DND-41 (cell line): ENCODE measurements at regions not wholly inside any gene's neighbourhood (a gene's known extent, or its start where the extent isn't known, plus 50 kb on each side); places are given as distances from the start of the nearest gene placed in this dataset.

ENCODE experiments used
- EZH2 ChIP-seq: IDR thresholded peaks from 3 replicates; pipeline ENCODE4 v1.6.1; 2012; ENCODE audit warnings: borderline replicate concordance, low read depth, mild to moderate bottlenecking, moderate library complexity, low read length, inconsistent platforms; ENCODE audit not compliant: severe bottlenecking
- TF ChIP-seq, protein P1 (sequence below): IDR thresholded peaks from 2 replicates; pipeline ENCODE4 v1.5.1; 2012; ENCODE audit warnings: borderline replicate concordance, low read length, moderate library complexity, mild to moderate bottlenecking; ENCODE audit not compliant: poor library complexity, severe bottlenecking; ENCODE audit errors: extremely low read depth

DNA sequence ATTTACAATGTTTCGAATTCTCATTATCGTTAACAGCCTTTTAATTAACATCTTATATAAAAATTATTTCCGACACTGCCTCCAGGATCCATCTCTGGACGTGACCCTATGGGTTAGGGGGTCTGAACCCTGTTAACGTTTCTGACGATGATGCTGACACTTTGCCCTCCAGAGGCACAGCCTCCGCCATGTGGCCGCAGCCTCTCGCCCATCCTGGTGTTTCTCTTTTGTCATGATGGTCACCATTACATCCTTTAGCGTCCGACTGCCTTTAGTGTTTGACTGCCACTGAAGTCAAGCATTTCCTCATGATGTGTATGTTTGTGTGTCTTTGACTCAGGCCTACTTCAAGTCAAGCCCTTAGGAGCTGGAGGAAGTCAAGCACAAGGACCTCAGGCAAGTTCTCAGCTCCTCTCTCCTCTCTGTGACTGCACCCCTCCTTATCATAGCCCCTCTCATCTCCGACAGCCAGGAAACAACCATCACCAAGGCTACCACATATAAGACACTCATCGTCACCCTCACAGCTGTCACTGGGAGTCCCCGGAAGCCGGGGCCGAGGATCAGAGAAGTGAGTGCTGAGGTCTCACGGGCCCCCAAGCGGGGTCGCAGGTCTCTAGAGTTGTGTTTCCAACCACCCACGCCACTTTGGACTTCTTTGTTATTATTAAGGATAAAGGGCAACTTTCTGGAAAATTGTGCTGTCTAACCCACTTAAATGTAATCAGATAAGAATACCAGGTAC is 96.1 kb upstream of the PPP2R2D start:
- TF ChIP-seq, protein P1, sequence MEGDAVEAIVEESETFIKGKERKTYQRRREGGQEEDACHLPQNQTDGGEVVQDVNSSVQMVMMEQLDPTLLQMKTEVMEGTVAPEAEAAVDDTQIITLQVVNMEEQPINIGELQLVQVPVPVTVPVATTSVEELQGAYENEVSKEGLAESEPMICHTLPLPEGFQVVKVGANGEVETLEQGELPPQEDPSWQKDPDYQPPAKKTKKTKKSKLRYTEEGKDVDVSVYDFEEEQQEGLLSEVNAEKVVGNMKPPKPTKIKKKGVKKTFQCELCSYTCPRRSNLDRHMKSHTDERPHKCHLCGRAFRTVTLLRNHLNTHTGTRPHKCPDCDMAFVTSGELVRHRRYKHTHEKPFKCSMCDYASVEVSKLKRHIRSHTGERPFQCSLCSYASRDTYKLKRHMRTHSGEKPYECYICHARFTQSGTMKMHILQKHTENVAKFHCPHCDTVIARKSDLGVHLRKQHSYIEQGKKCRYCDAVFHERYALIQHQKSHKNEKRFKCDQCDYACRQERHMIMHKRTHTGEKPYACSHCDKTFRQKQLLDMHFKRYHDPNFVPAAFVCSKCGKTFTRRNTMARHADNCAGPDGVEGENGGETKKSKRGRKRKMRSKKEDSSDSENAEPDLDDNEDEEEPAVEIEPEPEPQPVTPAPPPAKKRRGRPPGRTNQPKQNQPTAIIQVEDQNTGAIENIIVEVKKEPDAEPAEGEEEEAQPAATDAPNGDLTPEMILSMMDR, result no peak
- TF ChIP-seq EZH2, result no peak
